ENCODE measurements at regions not wholly inside any gene's neighbourhood (a gene's known extent, or its start where the extent isn't known, plus 50 kb on each side); places are given as distances from the start of the nearest gene placed in this dataset.

GRCh38 chr6:150651808-150652470, 52.3 kb downstream of the PLEKHG1 start:
- H3K27me3 Mint-ChIP-seq (ENCODE audit: low read depth in 2 of 2) = no peaks in the 10 kb centered on the region
- intact Hi-C loops (cut with micrococcal nuclease) = no loop called here
- no peaks in the 10 kb centered on the region for H3K9me3 ChIP-seq (ENCODE audit: control insufficient read depth, insufficient read depth, low read length)
- no peaks in the 10 kb centered on the region for H3K4me1 ChIP-seq (ENCODE audit: control insufficient read depth, insufficient read depth, low read length)
- H3K4me3 ChIP-seq (ENCODE audit: low read length) = no peak overlapping the region
- 72% methylated on average over 3 of the region's 6 CpGs for WGBS (ENCODE audit: insufficient coverage)
- ATAC-seq (no peak), DNase-seq (no peak)
- no peaks in the 10 kb centered on the region for H3K4me1 Mint-ChIP-seq
- H3K27ac Mint-ChIP-seq = no peak overlapping the region
- H3K36me3 ChIP-seq (ENCODE audit: control insufficient read depth, insufficient read depth, low read length) = no peaks in the 10 kb centered on the region
- H3K4me3 Mint-ChIP-seq = no peak overlapping the region
- H3K27ac ChIP-seq (ENCODE audit: low read length) = no peak overlapping the region
- H3K9me3 Mint-ChIP-seq = no peaks in the 10 kb centered on the region
- TF ChIP-seq CTCF (IDR thresholded peaks at IDR 0.05) = no peak
- no peaks in the 10 kb centered on the region for H3K27me3 ChIP-seq (ENCODE audit: control insufficient read depth, insufficient read depth, low read length)
- H3K36me3 Mint-ChIP-seq = no peaks in the 10 kb centered on the region

GRCh38 chr6:150652848-150653613, 53.3 kb downstream of the PLEKHG1 start:
- Histone ChIP-seq H3K4me3 (ENCODE audit: low read length) (no peak overlapping the region), H3K27me3 (ENCODE audit: control insufficient read depth, insufficient read depth, low read length) (no peaks in the 10 kb centered on the region), H3K4me1 (ENCODE audit: control insufficient read depth, insufficient read depth, low read length) (no peaks in the 10 kb centered on the region), H3K36me3 (ENCODE audit: control insufficient read depth, insufficient read depth, low read length) (no peaks in the 10 kb centered on the region), H3K27ac (ENCODE audit: low read length) (no peak overlapping the region), H3K9me3 (ENCODE audit: control insufficient read depth, insufficient read depth, low read length) (no peaks in the 10 kb centered on the region)
- Mint-ChIP-seq H3K27ac (no peak overlapping the region), H3K36me3 (no peaks in the 10 kb centered on the region), H3K27me3 (ENCODE audit: low read depth in 2 of 2) (no peaks in the 10 kb centered on the region), H3K4me1 (no peaks in the 10 kb centered on the region), H3K9me3 (no peaks in the 10 kb centered on the region), H3K4me3 (no peak overlapping the region)
- no peak for TF ChIP-seq CTCF (IDR thresholded peaks at IDR 0.05)
- ATAC-seq (no peak), DNase-seq (no peak)
- 92% methylated on average over 7 of the region's 7 CpGs for WGBS (ENCODE audit: insufficient coverage)
- intact Hi-C loops (cut with micrococcal nuclease) = no loop called here

GRCh38 chr6:150654608-150655007, 54.9 kb downstream of the PLEKHG1 start:
- H3K4me3 Mint-ChIP-seq = no peak overlapping the region
- DNase-seq (no peak), ATAC-seq (no peak)
- no peak overlapping the region for H3K27ac ChIP-seq (ENCODE audit: low read length)
- H3K4me1 ChIP-seq (ENCODE audit: control insufficient read depth, insufficient read depth, low read length) = no peaks in the 10 kb centered on the region
- H3K4me3 ChIP-seq (ENCODE audit: low read length) = no peak overlapping the region
- H3K27me3 Mint-ChIP-seq (ENCODE audit: low read depth in 2 of 2) = no peaks in the 10 kb centered on the region
- H3K36me3 Mint-ChIP-seq = no peaks in the 10 kb centered on the region
- intact Hi-C loops (cut with micrococcal nuclease) = no loop called here
- TF ChIP-seq CTCF (IDR thresholded peaks at IDR 0.05) = no peak
- H3K27me3 ChIP-seq (ENCODE audit: control insufficient read depth, insufficient read depth, low read length) = no peaks in the 10 kb centered on the region
- H3K36me3 ChIP-seq (ENCODE audit: control insufficient read depth, insufficient read depth, low read length) = no peaks in the 10 kb centered on the region
- WGBS (ENCODE audit: insufficient coverage) = 95% methylated on average over 3 of the region's 3 CpGs
- H3K27ac Mint-ChIP-seq = no peak overlapping the region
- H3K4me1 Mint-ChIP-seq = no peaks in the 10 kb centered on the region
- H3K9me3 Mint-ChIP-seq = no peaks in the 10 kb centered on the region
- no peaks in the 10 kb centered on the region for H3K9me3 ChIP-seq (ENCODE audit: control insufficient read depth, insufficient read depth, low read length)

Measured in natural killer cell (primary cell).